Endothelial cell (in vitro differentiated cells): ENCODE measurements at regions not wholly inside any gene's neighbourhood (a gene's known extent, or its start where the extent isn't known, plus 50 kb on each side); places are given as distances from the start of the nearest gene placed in this dataset.
A peak's percentile ranks its signal among the peaks of the same experiment; 100 is the strongest.

Experiments
- DNase-seq: peaks from one replicate; pipeline ENCODE4 v3.0.0; 2021; ENCODE audit warnings: low spot score
- H3K27ac Mint-ChIP-seq: one replicate; pipeline ENCODE4 v1.8.0; 2021; ENCODE audit warnings: mixed read lengths, inconsistent platforms; ENCODE audit not compliant: unreplicated experiment
- H3K27me3 Mint-ChIP-seq: one replicate; pipeline ENCODE4 v1.8.0; 2021; ENCODE audit warnings: mild to moderate bottlenecking, moderate library complexity, mixed read lengths, inconsistent platforms; ENCODE audit not compliant: unreplicated experiment
- H3K36me3 Mint-ChIP-seq: one replicate; pipeline ENCODE4 v1.8.0; 2021; ENCODE audit warnings: mild to moderate bottlenecking, low read depth, mixed read lengths, inconsistent platforms; ENCODE audit not compliant: unreplicated experiment
- H3K4me1 Mint-ChIP-seq: one replicate; pipeline ENCODE4 v1.8.0; 2021; ENCODE audit warnings: mild to moderate bottlenecking, mixed read lengths, inconsistent platforms; ENCODE audit not compliant: unreplicated experiment
- H3K4me3 Mint-ChIP-seq: one replicate; pipeline ENCODE4 v1.8.0; 2021; ENCODE audit warnings: mild to moderate bottlenecking, mixed read lengths, inconsistent platforms; ENCODE audit not compliant: unreplicated experiment
- H3K9me3 Mint-ChIP-seq: one replicate; pipeline ENCODE4 v1.8.0; 2021; ENCODE audit warnings: mixed read lengths, inconsistent platforms; ENCODE audit not compliant: unreplicated experiment
- CTCF ChIP-seq: fragments of 200-600 bp; sonication (generic); IDR thresholded peaks from one replicate; pipeline ENCODE4 v1.5.0; 2021; ENCODE audit warnings: antibody characterized with exemption; ENCODE audit not compliant: unreplicated experiment

DNA sequence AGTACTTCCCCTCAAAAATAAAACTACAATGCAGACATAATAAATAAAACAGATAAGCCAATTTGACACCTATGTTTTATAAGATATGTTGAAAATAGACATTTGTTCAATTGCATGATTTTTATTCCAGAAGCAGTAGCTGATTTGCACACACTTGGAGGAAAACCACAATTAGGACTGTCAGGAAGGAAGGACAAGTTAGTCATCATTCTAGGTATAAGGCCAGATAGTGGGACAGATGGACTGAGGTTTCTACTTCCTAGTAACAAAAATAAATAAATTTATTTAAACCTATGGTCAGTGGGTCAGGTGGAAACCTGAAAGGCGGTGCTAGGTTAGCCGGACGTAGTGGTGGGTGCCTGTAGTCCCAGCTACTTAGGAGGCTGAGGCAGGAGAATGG lies 141.8 kb upstream of the RASSF8 start:
- Mint-ChIP-seq H3K9me3 (no peaks in the 10 kb centered on the region), H3K36me3 (no peaks in the 10 kb centered on the region), H3K27ac (no peak overlapping the region), H3K27me3 (no peaks in the 10 kb centered on the region), H3K4me3 (no peak overlapping the region), H3K4me1 (peaks cover 7% of the 10 kb centered on the region)
- no peak for TF ChIP-seq CTCF
- no peak for DNase-seq

DNA sequence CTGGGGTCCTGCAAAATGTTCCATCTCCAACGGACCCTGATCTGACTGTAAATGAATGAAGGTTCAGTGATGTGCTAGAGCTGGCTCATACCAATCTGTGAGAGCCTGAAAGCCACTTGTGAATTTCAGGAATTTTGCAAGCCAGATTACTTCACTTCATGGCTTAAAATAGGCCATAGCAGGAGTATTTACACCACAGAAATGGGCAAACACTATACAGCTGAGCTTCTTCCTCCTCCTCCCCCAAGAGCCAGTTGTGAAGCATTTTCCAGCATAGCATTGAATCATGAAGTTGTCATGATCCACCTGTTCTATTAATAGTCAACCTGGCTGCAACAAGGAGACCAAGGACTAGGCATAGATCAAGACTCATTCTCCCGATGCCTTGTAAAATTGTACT lies 141.3 kb upstream of the RASSF8 start:
- no peak overlapping the region for H3K4me3 Mint-ChIP-seq
- no peak for DNase-seq
- H3K27ac Mint-ChIP-seq, result no peak overlapping the region
- H3K36me3 Mint-ChIP-seq, result no peaks in the 10 kb centered on the region
- no peaks in the 10 kb centered on the region for H3K27me3 Mint-ChIP-seq
- H3K4me1 Mint-ChIP-seq, result peaks cover 7% of the 10 kb centered on the region
- no peaks in the 10 kb centered on the region for H3K9me3 Mint-ChIP-seq
- TF ChIP-seq CTCF, result no peak

- Mint-ChIP-seq H3K4me3 (no peak overlapping the region), H3K36me3 (no peaks in the 10 kb centered on the region), H3K9me3 (no peaks in the 10 kb centered on the region), H3K4me1 (peaks cover 7% of the 10 kb centered on the region), H3K27ac (no peak overlapping the region), H3K27me3 (no peaks in the 10 kb centered on the region)
- no peak for TF ChIP-seq CTCF
- DNase-seq, result no peak
Observed at GRCh38 chr12:25818596-25819390, 139.7 kb upstream of the RASSF8 start.

DNA sequence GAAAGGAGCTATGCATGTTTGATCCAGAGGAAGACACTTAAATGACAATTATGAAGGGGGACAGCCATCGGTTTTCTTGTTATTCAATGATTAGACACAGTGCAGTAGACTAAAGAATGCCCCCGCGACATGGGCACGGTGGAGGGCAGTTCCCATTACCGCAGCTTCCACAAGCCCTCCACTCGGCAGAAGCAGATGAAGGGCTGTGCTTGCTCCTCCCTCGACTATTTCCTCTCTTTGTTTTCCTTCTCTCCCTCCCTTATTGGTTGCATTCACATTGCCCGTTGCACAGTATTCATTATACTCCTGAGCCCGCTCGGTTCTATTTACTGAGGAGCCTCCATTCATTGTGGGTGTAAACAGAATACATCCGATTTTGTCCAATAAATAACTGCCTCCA lies 138.8 kb upstream of the RASSF8 start:
- Mint-ChIP-seq H3K27me3 (no peaks in the 10 kb centered on the region), H3K36me3 (no peaks in the 10 kb centered on the region), H3K4me1 (peaks cover 7% of the 10 kb centered on the region), H3K9me3 (no peaks in the 10 kb centered on the region), H3K27ac (peak overlapping the region; percentile 49), H3K4me3 (no peak overlapping the region)
- DNase-seq, result no peak
- TF ChIP-seq CTCF, result no peak

DNA sequence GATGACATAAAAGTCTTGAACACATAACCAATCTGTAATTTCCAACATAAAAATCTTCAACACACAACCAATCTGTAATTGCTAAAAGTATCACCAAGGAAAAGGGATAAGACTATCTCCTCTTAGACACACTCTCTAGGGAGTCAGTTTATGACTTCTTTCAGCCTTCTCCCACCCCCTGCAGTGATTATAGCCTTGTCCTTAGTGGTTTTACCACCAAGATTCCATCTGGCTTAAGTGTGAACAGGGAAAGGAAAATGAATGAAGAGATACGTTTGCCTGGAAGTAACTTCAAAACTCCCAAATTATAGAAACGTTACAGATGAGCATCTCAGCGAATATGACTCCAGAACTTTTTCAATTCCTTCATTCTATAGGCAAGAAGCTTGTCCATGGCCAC lies 136.2 kb upstream of the RASSF8 start:
- Mint-ChIP-seq H3K27me3 (no peaks in the 10 kb centered on the region), H3K36me3 (no peaks in the 10 kb centered on the region), H3K4me3 (no peak overlapping the region), H3K27ac (no peak overlapping the region), H3K4me1 (peaks cover 7% of the 10 kb centered on the region), H3K9me3 (no peaks in the 10 kb centered on the region)
- no peak for DNase-seq
- no peak for TF ChIP-seq CTCF
